Right atrium auricular region (tissue), 2 donors: ENCODE measurements at regions not wholly inside any gene's neighbourhood (a gene's known extent, or its start where the extent isn't known, plus 50 kb on each side); places are given as distances from the start of the nearest gene placed in this dataset.
"Not testable (repeated sequence)": the region's sequence is repeated elsewhere in the genome, so short reads cannot be mapped to it uniquely, and the experiment has no call there.

ENCODE experiments used
- DNase-seq: peaks from one replicate; pipeline ENCODE4 v3.0.0-alpha.2; 2019; ENCODE audit warnings: low spot score
- H3K27ac ChIP-seq, 2 donors: fragments of 200-600 bp; sonication (generic); 1 replicate in 1 of 2; 2 replicates in 1 of 2; pipeline ENCODE4 v1.5.1; 2016 to 2019
- H3K27me3 ChIP-seq, 2 donors: fragments of 200-600 bp; sonication (generic); one replicate each; pipeline versions ENCODE4 v1.5.1 to v1.6.0; 2017 to 2019
- H3K36me3 ChIP-seq: fragments of 200-600 bp; sonication (generic); one replicate; pipeline ENCODE4 v1.5.1; 2016
- H3K4me1 ChIP-seq, 2 donors: fragments of 200-600 bp; sonication (generic); one replicate each; pipeline versions ENCODE4 v1.5.1 to v1.6.0; 2017 to 2019
- H3K4me3 ChIP-seq, 2 donors: fragments of 200-600 bp; sonication (generic); 1 replicate in 1 of 2; 2 replicates in 1 of 2; pipeline ENCODE4 v1.5.1; 2017 to 2019; ENCODE audit warnings: mild to moderate bottlenecking in 1 of 2, moderate library complexity in 1 of 2
- H3K9me3 ChIP-seq, 2 donors: fragments of 200-600 bp; sonication (generic); one replicate each; pipeline ENCODE4 v1.5.1; 2019
- CTCF ChIP-seq, 2 donors: fragments of 200-600 bp; sonication (generic); IDR thresholded peaks; one replicate each; pipeline ENCODE4 v1.5.1; 2019; ENCODE audit warnings: antibody characterized with exemption in 2 of 2

GRCh38 chr4:97396605-97397004 is 746.7 kb downstream of the STPG2 start:
- Histone ChIP-seq H3K4me3 (no peak overlapping the region), H3K9me3 (peaks cover 0 to 9% of the 10 kb centered on the region in 2 donors), H3K4me1 (no peaks in the 10 kb centered on the region), H3K27ac (no peak overlapping the region), H3K36me3 (no peaks in the 10 kb centered on the region), H3K27me3 (no peaks in the 10 kb centered on the region)
- no peak for DNase-seq
- no peak for TF ChIP-seq CTCF (IDR thresholded peaks at IDR 0.05)

GRCh38 chr4:97404876-97405523 is 738.3 kb downstream of the STPG2 start:
- Histone ChIP-seq H3K27ac (no peak overlapping the region), H3K36me3 (no peaks in the 10 kb centered on the region), H3K4me3 (no peak overlapping the region), H3K27me3 (no peaks in the 10 kb centered on the region), H3K4me1 (no peaks in the 10 kb centered on the region), H3K9me3 (no peaks in the 10 kb centered on the region)
- DNase-seq = no peak
- no peak for TF ChIP-seq CTCF (IDR thresholded peaks at IDR 0.05)

GRCh38 chr4:97411356-97411755 is 731.9 kb downstream of the STPG2 start:
- Histone ChIP-seq H3K4me1 (no peaks in the 10 kb centered on the region), H3K9me3 (no peaks in the 10 kb centered on the region), H3K27ac (no peak overlapping the region), H3K36me3 (no peaks in the 10 kb centered on the region), H3K27me3 (no peaks in the 10 kb centered on the region), H3K4me3 (no peak overlapping the region)
- no peak for TF ChIP-seq CTCF (IDR thresholded peaks at IDR 0.05)
- no peak for DNase-seq

- Histone ChIP-seq H3K4me3 (no peak overlapping the region), H3K36me3 (no peaks in the 10 kb centered on the region), H3K27ac (no peak overlapping the region), H3K27me3 (no peaks in the 10 kb centered on the region), H3K4me1 (no peaks in the 10 kb centered on the region), H3K9me3 (peaks cover 0 to 5% of the 10 kb centered on the region in 2 donors)
- TF ChIP-seq CTCF (IDR thresholded peaks at IDR 0.05) = no peak
- no peak for DNase-seq
Observed at GRCh38 chr4:97412331-97412730, 730.9 kb downstream of the STPG2 start.

GRCh38 chr4:97414161-97414560 is 729.1 kb downstream of the STPG2 start:
- no peak for DNase-seq
- H3K9me3 ChIP-seq = peaks cover 0 to 12% of the 10 kb centered on the region in 2 donors
- no peak overlapping the region for H3K4me3 ChIP-seq
- no peak for TF ChIP-seq CTCF (IDR thresholded peaks at IDR 0.05)
- H3K4me1 ChIP-seq = no peaks in the 10 kb centered on the region
- H3K27ac ChIP-seq = no peak overlapping the region
- H3K36me3 ChIP-seq = no peaks in the 10 kb centered on the region
- no peaks in the 10 kb centered on the region for H3K27me3 ChIP-seq

- H3K27me3 ChIP-seq = no peaks in the 10 kb centered on the region
- DNase-seq = no peak
- no peak for TF ChIP-seq CTCF (IDR thresholded peaks at IDR 0.05)
- no peak overlapping the region for H3K4me3 ChIP-seq
- H3K4me1 ChIP-seq = no peaks in the 10 kb centered on the region
- H3K36me3 ChIP-seq = no peaks in the 10 kb centered on the region
- no peak overlapping the region for H3K27ac ChIP-seq
- H3K9me3 ChIP-seq = peaks cover 0 to 15% of the 10 kb centered on the region in 2 donors
Observed at GRCh38 chr4:97432551-97432950, 710.7 kb downstream of the STPG2 start.

- not testable (repeated sequence) for H3K27ac ChIP-seq, H3K27me3 ChIP-seq, DNase-seq, H3K4me1 ChIP-seq, H3K4me3 ChIP-seq, H3K36me3 ChIP-seq, H3K9me3 ChIP-seq
Observed at GRCh38 chr4:97437998-97438705, 705.1 kb downstream of the STPG2 start.
